ENCODE measurements at regions not wholly inside any gene's neighbourhood (a gene's known extent, or its start where the extent isn't known, plus 50 kb on each side); places are given as distances from the start of the nearest gene placed in this dataset.

- H3K27ac ChIP-seq (ENCODE audit: insufficient read depth, low read depth, low read length), result no peak overlapping the region
- H2AFZ ChIP-seq (ENCODE audit: low read depth, low read length), result no peak overlapping the region
- no peak for DNase-seq (ENCODE audit: low read depth, low spot score)
- no peaks in the 10 kb centered on the region for H3K4me1 ChIP-seq (ENCODE audit: control insufficient read depth, extremely low read depth, insufficient read depth, low read length)
- dilution Hi-C loops (cut with MboI; ENCODE audit: extremely low pct_ligation_motif_present, low sequenced_read_pairs) (no loop called here), intact Hi-C loops (cut with micrococcal nuclease) (no loop called here)
- no peaks in the 10 kb centered on the region for H3K36me3 ChIP-seq (ENCODE audit: control insufficient read depth in 2 of 2, extremely low read depth in 1 of 2, insufficient read depth in 2 of 2, low read length in 2 of 2)
- no peak for FAIRE-seq
- H4K20me1 ChIP-seq (replicated peaks; ENCODE audit: control insufficient read depth, extremely low read depth, insufficient read depth, low read length), result no peaks in the 10 kb centered on the region
- no TSS peak for BruUV-seq (replicated peaks)
- TF ChIP-seq EZH2 (IDR thresholded peaks at IDR 0.05; ENCODE audit: borderline replicate concordance, low read depth, low read length, severe bottlenecking) (no peak), MYC (IDR thresholded peaks at IDR 0.05; ENCODE audit: low read depth, low read length) (no peak), FOS (IDR thresholded peaks at IDR 0.05; ENCODE audit: borderline replicate concordance, insufficient read depth, low read length) (no peak), MAX (IDR thresholded peaks at IDR 0.05; ENCODE audit: insufficient read depth, insufficient read length) (no peak), CTCF (IDR thresholded peaks at IDR 0.05; ENCODE audit: extremely low read depth in 1 of 2, insufficient read depth in 1 of 2, low read depth in 1 of 2, low read length in 2 of 2) (no peak), GATA2 (IDR thresholded peaks at IDR 0.05; ENCODE audit: insufficient read depth, insufficient read length, low read depth, low read length) (no peak), POLR2A (IDR thresholded peaks at IDR 0.05; ENCODE audit: low read depth, low read length) (no peak), POLR2AphosphoS5 (IDR thresholded peaks at IDR 0.05; ENCODE audit: insufficient read depth, low read depth, low read length) (no peak), JUN (IDR thresholded peaks at IDR 0.05; ENCODE audit: borderline replicate concordance, insufficient read depth, insufficient read length, low read depth) (no peak)
- no peak overlapping the region for H3K9ac ChIP-seq (replicated peaks; ENCODE audit: extremely low read depth, insufficient read depth, low read length)
- ChIA-PET CTCF (interaction anchor here (1.3 kb wide), 1 partner anchor 9 kb away, joined by 4 read pairs; no protein-coding TSS in a partner anchor), POLR2A (no interaction called here)
- H3K4me3 ChIP-seq (replicated peaks in 1 of 3; ENCODE audit: insufficient read depth in 1 of 3, low read depth in 1 of 3, low read length in 3 of 3), result no peak overlapping the region
- H3K79me2 ChIP-seq (ENCODE audit: control insufficient read depth, insufficient read depth, low read length), result no peaks in the 10 kb centered on the region
- H3K4me2 ChIP-seq (ENCODE audit: insufficient read depth, low read length), result no peak overlapping the region
- H3K9me1 ChIP-seq (replicated peaks; ENCODE audit: control insufficient read depth, extremely low read depth, insufficient read depth, low read length), result no peaks in the 10 kb centered on the region
- no peaks in the 10 kb centered on the region for H3K9me3 ChIP-seq (replicated peaks; ENCODE audit: control insufficient read depth, insufficient read depth, low read length)
- no peaks in the 10 kb centered on the region for H3K27me3 ChIP-seq (ENCODE audit: control insufficient read depth in 2 of 2, insufficient read depth in 2 of 2, low read length in 2 of 2)
These were observed 320.1 kb downstream of the SOX9 start for GRCh38 chr17:72440961-72441360.
